ENCODE measurements at regions not wholly inside any gene's neighbourhood (a gene's known extent, or its start where the extent isn't known, plus 50 kb on each side); places are given as distances from the start of the nearest gene placed in this dataset.

- no peak for DNase-seq (ENCODE audit: low spot score in 2 of 2)
- TF ChIP-seq CTCF (IDR thresholded peaks at IDR 0.05): no peak
- no peaks in the 10 kb centered on the region for H3K4me1 ChIP-seq
- H3K4me3 ChIP-seq: no peak overlapping the region
- intact Hi-C loops (cut with DNase I): no loop called here
- no peaks in the 10 kb centered on the region for H3K9me3 ChIP-seq
- H3K36me3 ChIP-seq: no peaks in the 10 kb centered on the region
- H3K27me3 ChIP-seq: no peaks in the 10 kb centered on the region
- H3K27ac ChIP-seq: no peak overlapping the region
Observed at GRCh38 chr21:27192281-27192949, 225.5 kb upstream of the ADAMTS5 start.

- Histone ChIP-seq H3K9me3 (no peaks in the 10 kb centered on the region), H3K36me3 (no peaks in the 10 kb centered on the region), H3K4me1 (no peaks in the 10 kb centered on the region), H3K27ac (no peak overlapping the region), H3K27me3 (no peaks in the 10 kb centered on the region), H3K4me3 (no peak overlapping the region)
- TF ChIP-seq CTCF (IDR thresholded peaks at IDR 0.05): no peak
- no peak for DNase-seq (ENCODE audit: low spot score in 2 of 2)
- intact Hi-C loops (cut with DNase I): no loop called here
Observed at GRCh38 chr21:27190601-27191000, 223.7 kb upstream of the ADAMTS5 start.

GRCh38 chr21:27189870-27190269 is 223.0 kb upstream of the ADAMTS5 start:
- no peak for TF ChIP-seq CTCF (IDR thresholded peaks at IDR 0.05)
- H3K27me3 ChIP-seq: no peaks in the 10 kb centered on the region
- intact Hi-C loops (cut with DNase I): no loop called here
- no peaks in the 10 kb centered on the region for H3K9me3 ChIP-seq
- H3K27ac ChIP-seq: no peak overlapping the region
- H3K36me3 ChIP-seq: no peaks in the 10 kb centered on the region
- H3K4me1 ChIP-seq: no peaks in the 10 kb centered on the region
- no peak for DNase-seq (ENCODE audit: low spot score in 2 of 2)
- no peak overlapping the region for H3K4me3 ChIP-seq

- intact Hi-C loops (cut with DNase I): no loop called here
- TF ChIP-seq CTCF (IDR thresholded peaks at IDR 0.05): no peak
- H3K4me1 ChIP-seq: no peaks in the 10 kb centered on the region
- H3K27ac ChIP-seq: no peak overlapping the region
- H3K27me3 ChIP-seq: no peaks in the 10 kb centered on the region
- no peak for DNase-seq (ENCODE audit: low spot score in 2 of 2)
- H3K4me3 ChIP-seq: no peak overlapping the region
- H3K9me3 ChIP-seq: no peaks in the 10 kb centered on the region
- no peaks in the 10 kb centered on the region for H3K36me3 ChIP-seq
Observed at GRCh38 chr21:27173053-27173452, 206.2 kb upstream of the ADAMTS5 start.

GRCh38 chr21:27171707-27172106 is 204.8 kb upstream of the ADAMTS5 start:
- no peak for TF ChIP-seq CTCF (IDR thresholded peaks at IDR 0.05)
- intact Hi-C loops (cut with DNase I): no loop called here
- no peaks in the 10 kb centered on the region for H3K9me3 ChIP-seq
- no peak overlapping the region for H3K27ac ChIP-seq
- H3K36me3 ChIP-seq: no peaks in the 10 kb centered on the region
- no peaks in the 10 kb centered on the region for H3K27me3 ChIP-seq
- DNase-seq (ENCODE audit: low spot score in 2 of 2): no peak
- H3K4me1 ChIP-seq: no peaks in the 10 kb centered on the region
- H3K4me3 ChIP-seq: no peak overlapping the region

- Histone ChIP-seq H3K27me3 (no peaks in the 10 kb centered on the region), H3K4me3 (no peak overlapping the region), H3K4me1 (no peaks in the 10 kb centered on the region), H3K36me3 (no peaks in the 10 kb centered on the region), H3K9me3 (no peaks in the 10 kb centered on the region), H3K27ac (no peak overlapping the region)
- intact Hi-C loops (cut with DNase I): no loop called here
- DNase-seq (ENCODE audit: low spot score in 2 of 2): no peak
- TF ChIP-seq CTCF (IDR thresholded peaks at IDR 0.05): no peak
Observed at GRCh38 chr21:27168084-27168483, 201.2 kb upstream of the ADAMTS5 start.
